GM06990 (cell line): ENCODE measurements at regions not wholly inside any gene's neighbourhood (a gene's known extent, or its start where the extent isn't known, plus 50 kb on each side); places are given as distances from the start of the nearest gene placed in this dataset.

Experiments
- DNase-seq: peaks from one replicate; pipeline ENCODE4 v3.0.0-alpha.2; 2011; ENCODE audit not compliant: insufficient read length; ENCODE audit errors: extremely low read depth
- H3K27me3 ChIP-seq: replicated peaks from 2 replicates; pipeline ENCODE4 v1.6.0; 2011; ENCODE audit warnings: low read length; ENCODE audit not compliant: control insufficient read depth, insufficient read depth
- H3K36me3 ChIP-seq: 2 replicates; pipeline ENCODE4 v1.5.1; 2011; ENCODE audit warnings: low read length; ENCODE audit not compliant: control insufficient read depth, insufficient read depth
- H3K4me3 ChIP-seq: replicated peaks from 2 replicates; pipeline ENCODE4 v1.5.1; 2011; ENCODE audit warnings: low read depth, mild to moderate bottlenecking, control low read depth, low read length
- TF ChIP-seq, protein P1 (sequence below): IDR thresholded peaks from 2 replicates; pipeline ENCODE4 v1.5.1; 2011; ENCODE audit warnings: low read length, control low read depth, mild to moderate bottlenecking, inconsistent platforms; ENCODE audit not compliant: insufficient read depth, poor library complexity, severe bottlenecking

DNA sequence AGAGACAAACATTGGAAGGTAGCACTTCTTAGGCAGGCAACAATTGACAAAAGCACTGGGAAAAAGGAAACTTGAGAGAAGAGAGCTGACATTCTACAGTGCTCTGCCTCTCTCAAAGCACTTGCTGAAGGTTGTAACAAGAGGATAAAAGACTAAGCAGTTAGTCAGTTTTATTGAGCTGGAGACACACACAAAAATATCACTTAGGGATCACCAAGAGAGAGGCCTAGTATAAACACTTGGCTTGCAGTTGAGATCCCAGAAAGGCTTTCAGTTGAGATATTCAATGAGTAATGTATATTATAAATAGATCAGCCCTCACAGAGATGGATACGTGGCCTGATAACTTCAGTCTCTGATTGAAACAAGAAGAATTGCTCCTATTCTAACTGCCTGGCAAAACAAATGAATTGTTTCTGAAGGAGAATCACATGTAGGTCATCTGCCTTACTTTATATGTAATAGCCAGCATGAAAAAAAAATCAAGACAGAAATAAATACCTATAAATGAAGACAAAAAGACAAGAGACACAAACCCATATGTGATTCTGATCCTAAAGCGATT is 747.2 kb upstream of the MAN1A1 start:
- Histone ChIP-seq H3K4me3 (no peak overlapping the region), H3K27me3 (no peaks in the 10 kb centered on the region), H3K36me3 (no peaks in the 10 kb centered on the region)
- TF ChIP-seq, protein P1, sequence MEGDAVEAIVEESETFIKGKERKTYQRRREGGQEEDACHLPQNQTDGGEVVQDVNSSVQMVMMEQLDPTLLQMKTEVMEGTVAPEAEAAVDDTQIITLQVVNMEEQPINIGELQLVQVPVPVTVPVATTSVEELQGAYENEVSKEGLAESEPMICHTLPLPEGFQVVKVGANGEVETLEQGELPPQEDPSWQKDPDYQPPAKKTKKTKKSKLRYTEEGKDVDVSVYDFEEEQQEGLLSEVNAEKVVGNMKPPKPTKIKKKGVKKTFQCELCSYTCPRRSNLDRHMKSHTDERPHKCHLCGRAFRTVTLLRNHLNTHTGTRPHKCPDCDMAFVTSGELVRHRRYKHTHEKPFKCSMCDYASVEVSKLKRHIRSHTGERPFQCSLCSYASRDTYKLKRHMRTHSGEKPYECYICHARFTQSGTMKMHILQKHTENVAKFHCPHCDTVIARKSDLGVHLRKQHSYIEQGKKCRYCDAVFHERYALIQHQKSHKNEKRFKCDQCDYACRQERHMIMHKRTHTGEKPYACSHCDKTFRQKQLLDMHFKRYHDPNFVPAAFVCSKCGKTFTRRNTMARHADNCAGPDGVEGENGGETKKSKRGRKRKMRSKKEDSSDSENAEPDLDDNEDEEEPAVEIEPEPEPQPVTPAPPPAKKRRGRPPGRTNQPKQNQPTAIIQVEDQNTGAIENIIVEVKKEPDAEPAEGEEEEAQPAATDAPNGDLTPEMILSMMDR: no peak
- no peak for DNase-seq

DNA sequence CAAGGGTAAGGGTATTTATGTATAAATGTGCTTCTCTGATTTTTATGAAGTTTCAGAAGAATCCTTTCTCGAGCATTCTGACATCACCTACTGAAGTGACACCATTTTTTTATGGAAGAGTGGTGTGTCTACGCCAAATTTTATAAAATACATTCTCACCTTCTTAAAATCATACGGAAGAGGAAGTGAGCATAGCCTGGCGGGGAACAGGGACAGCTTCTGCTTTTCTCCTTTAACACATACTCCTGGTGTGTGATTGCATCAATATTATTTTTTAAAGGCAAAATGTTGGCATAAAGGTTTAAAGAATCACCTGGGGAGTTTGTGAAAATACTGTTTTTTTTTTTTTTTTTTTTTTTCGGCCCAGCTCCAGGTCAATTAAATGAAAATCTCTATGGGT is 733.6 kb upstream of the MAN1A1 start:
- DNase-seq: no peak
- no peak overlapping the region for H3K4me3 ChIP-seq
- H3K27me3 ChIP-seq: no peaks in the 10 kb centered on the region
- TF ChIP-seq, protein P1: no peak
- no peaks in the 10 kb centered on the region for H3K36me3 ChIP-seq

DNA sequence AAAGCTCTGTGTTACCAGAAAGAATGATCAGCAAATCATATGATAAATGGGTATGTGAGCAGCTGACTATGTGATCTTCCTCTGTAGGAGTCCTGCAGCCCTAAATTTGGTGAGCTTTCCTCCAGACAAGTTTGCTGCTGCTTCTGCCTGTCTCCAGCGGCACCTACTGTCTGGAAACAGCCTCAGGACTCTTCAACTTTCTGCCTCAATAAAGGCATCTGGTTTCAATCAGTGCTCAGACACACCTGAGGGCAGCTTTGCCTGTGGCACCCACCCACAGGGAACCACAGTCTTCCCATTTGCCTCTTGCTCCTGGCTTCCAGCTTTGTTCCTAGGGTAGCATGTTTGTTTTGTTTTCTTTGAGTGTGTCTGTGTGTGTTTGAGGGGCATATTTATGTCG is 727.9 kb upstream of the MAN1A1 start:
- no peak for DNase-seq
- Histone ChIP-seq H3K27me3 (no peaks in the 10 kb centered on the region), H3K4me3 (no peak overlapping the region), H3K36me3 (no peaks in the 10 kb centered on the region)
- TF ChIP-seq, protein P1: no peak

DNA sequence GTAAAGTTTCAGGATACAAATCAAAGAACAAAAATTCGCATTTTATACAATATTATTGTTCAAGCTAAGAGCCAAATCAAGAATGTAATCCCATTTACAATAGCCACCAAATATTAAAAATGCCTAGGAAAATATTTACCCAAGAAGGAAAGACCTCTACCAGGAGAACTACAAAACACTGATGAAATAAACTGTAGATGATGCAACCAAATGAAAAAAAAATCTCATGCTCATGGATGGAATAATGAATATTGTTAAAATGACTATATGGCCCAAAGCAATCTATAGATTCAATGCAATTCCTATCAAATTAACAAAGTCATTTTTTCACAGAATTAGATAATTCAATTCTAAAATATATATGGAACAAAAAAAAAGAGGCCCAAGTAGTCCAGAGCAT is 708.8 kb upstream of the MAN1A1 start:
- Histone ChIP-seq H3K27me3 (no peaks in the 10 kb centered on the region), H3K36me3 (no peaks in the 10 kb centered on the region), H3K4me3 (no peak overlapping the region)
- no peak for DNase-seq
- TF ChIP-seq, protein P1: no peak

DNA sequence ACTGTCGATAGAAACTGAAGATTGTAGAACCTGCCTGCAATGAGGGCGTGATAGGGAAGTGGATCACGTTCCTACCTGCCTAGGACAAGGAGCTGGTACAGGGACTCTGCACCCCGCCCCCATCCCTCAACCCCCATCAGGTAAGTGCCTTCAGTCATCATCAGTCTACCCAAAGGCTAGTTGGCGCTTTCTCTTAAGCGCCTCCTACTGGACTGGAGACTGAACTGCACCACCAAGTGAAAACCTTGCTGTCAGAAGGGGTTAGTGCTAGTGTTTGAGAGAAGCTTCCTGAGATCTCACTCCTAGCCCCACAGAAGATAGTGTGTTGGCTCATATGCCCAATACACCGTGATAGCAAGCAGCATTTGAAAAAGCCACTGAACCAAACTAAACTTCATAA is 706.5 kb upstream of the MAN1A1 start:
- H3K36me3 ChIP-seq: no peaks in the 10 kb centered on the region
- DNase-seq: peak; percentile 2
- TF ChIP-seq, protein P1: peak; percentile 79
- H3K4me3 ChIP-seq: no peak overlapping the region
- no peaks in the 10 kb centered on the region for H3K27me3 ChIP-seq

DNA sequence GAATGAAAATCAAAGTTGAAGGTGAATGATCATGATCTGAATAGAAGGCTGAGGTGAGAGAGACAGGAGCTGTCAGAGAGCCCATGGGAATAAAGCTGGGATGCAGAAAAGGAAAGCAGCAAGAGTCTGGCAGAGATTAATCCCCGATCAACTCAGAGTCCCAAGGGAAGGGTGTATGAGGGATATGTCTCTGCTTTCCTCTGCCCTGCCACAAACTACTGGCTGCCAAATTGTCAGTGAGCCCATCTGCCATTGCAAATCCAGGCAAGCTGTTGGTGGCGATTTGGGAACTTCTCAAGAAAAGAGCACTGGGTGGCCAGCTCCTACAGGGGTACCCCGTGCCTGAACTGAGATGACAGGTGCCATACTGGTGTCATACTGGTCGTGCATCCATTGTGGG is 705.5 kb upstream of the MAN1A1 start:
- Histone ChIP-seq H3K27me3 (no peaks in the 10 kb centered on the region), H3K36me3 (no peaks in the 10 kb centered on the region), H3K4me3 (no peak overlapping the region)
- no peak for DNase-seq
- TF ChIP-seq, protein P1: no peak
